ENCODE measurements at regions not wholly inside any gene's neighbourhood (a gene's known extent, or its start where the extent isn't known, plus 50 kb on each side); places are given as distances from the start of the nearest gene placed in this dataset.

DNA sequence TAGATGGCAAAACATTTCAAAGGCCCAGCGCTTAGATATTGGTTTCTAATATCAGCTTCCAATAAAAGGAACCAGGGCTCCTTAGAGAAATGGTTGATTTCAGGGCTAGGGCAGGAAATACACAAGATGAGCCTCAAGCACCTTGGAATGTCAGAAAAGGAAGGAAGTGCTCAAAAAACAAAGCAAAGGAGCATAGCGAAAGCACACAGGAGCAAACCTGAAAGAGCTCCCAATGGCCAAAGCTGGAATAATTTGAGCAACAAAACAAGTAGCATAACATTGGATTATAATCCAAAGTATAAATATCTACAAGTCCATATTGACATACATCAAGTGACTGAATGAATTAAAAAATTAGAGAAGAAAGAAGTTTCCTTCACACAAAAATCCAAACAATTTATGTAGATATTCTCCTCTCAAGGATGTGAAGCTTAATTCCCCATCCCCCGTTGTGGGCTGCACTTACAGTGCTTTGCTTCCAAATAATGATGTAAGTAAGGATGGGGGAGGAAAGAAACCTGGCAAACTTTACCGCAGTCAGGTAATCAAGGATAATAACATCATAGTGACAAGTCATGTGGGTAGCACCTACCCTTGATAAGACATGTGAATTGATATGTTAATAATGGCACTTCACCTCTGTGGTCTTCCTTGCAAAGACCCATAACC lies 132.9 kb upstream of the DST start:
- TF ChIP-seq, protein P1, sequence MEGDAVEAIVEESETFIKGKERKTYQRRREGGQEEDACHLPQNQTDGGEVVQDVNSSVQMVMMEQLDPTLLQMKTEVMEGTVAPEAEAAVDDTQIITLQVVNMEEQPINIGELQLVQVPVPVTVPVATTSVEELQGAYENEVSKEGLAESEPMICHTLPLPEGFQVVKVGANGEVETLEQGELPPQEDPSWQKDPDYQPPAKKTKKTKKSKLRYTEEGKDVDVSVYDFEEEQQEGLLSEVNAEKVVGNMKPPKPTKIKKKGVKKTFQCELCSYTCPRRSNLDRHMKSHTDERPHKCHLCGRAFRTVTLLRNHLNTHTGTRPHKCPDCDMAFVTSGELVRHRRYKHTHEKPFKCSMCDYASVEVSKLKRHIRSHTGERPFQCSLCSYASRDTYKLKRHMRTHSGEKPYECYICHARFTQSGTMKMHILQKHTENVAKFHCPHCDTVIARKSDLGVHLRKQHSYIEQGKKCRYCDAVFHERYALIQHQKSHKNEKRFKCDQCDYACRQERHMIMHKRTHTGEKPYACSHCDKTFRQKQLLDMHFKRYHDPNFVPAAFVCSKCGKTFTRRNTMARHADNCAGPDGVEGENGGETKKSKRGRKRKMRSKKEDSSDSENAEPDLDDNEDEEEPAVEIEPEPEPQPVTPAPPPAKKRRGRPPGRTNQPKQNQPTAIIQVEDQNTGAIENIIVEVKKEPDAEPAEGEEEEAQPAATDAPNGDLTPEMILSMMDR (IDR thresholded peaks at IDR 0.05; ENCODE audit: low read depth, low read length): no peak
- no peak overlapping the region for H3K4me3 ChIP-seq (ENCODE audit: low read depth, low read length)

DNA sequence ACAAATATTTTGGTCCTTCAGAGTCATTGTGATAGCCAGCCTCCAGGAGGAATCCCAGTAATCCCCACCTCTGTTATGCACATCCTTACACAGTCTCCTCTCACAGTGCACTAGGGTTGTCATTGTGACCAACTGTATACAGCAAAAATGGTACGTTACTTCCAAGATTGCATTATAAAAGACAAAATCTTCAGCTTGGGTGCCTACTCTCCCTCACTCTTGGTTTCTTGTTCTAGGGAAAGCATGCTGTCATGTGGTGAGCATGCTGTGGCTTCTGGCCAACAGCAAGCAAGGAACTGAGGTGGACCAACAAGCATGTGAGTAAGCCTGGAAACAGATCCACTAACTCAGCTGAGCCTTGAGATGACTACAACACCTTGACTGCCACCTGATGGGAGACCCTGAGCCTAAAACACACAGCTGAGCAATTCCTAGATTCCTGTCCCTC lies 130.1 kb upstream of the DST start:
- TF ChIP-seq, protein P1 (IDR thresholded peaks at IDR 0.05; ENCODE audit: low read depth, low read length): no peak
- no peak overlapping the region for H3K4me3 ChIP-seq (ENCODE audit: low read depth, low read length)

DNA sequence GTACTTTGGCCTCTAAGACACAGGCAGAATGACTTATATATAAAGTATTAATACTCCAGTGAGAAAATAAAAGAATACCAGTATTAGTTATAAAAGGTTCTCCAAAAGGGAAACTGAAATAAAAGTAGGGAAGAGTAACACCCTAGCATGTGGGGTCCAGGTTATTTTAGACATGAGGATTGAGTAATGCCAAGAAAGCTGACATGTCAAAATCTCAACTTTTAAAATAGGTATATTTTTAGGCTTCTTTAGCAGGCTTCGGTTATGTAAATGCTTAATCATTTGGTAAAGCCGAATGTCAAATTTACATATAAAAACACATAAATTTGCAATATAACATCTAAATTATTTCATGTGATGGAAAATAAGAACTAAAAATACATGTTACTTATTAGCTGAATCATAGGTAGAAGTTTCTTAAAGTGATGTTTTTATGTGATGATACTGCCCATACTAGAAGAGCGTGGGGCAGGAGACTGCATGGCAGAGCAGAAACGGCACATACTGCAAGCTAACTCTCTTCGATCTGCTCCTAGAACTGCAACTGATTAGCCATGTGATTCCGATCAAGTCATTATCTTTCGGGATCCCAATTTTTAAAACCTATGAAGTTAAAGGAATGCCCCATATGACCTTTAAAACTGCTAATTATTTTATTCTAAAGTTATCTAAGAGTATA lies 129.4 kb upstream of the DST start:
- TF ChIP-seq, protein P1 (IDR thresholded peaks at IDR 0.05; ENCODE audit: low read depth, low read length): no peak
- H3K4me3 ChIP-seq (ENCODE audit: low read depth, low read length): no peak overlapping the region

DNA sequence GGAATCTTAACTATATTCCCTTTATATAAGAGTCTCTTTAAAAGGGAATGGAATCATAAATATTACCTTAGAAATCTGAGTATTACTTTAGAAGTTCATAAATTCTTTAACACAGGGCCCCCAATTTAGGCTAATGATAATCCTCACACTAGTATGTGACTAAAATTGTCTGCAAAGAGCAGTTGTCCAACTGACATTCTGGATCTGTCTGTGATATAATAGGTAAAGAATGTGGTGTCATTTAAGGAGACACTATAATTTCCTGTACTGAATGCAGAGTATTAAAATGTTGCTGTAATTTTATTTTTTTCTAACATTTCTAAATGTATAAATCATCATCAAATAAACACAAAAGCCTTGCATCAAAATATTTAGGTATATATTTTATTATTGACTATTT lies 128.5 kb upstream of the DST start:
- no peak overlapping the region for H3K4me3 ChIP-seq (ENCODE audit: low read depth, low read length)

DNA sequence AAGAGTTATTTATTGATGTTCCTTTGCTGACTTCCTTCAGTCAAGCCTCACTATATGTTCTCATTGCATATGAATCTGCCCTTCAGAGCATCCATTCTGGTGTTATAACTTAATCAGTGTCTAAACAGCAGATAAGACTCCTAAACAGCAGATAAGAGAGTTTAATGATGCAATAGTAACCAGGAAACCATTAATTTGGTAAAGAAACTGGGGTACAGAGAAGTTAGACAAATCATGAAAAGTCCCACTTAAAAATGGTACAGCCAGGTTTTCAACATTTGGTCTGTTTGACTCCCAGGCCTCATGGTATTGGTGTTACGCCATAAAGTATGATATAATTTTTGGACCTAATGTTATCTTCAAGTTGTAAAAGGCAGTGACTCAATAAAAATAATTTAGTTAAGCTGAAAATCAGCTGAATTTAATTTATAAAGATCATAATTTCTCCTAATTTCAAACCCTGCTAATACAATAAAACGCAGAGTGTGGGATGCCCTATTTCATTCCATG lies 127.4 kb upstream of the DST start:
- TF ChIP-seq, protein P1 (IDR thresholded peaks at IDR 0.05; ENCODE audit: low read depth, low read length): no peak
- no peak overlapping the region for H3K4me3 ChIP-seq (ENCODE audit: low read depth, low read length)

More for the DNA sequence above, 128.5 kb upstream of the DST start:
- TF ChIP-seq, protein P1 (IDR thresholded peaks at IDR 0.05; ENCODE audit: low read depth, low read length): no peak

DNA sequence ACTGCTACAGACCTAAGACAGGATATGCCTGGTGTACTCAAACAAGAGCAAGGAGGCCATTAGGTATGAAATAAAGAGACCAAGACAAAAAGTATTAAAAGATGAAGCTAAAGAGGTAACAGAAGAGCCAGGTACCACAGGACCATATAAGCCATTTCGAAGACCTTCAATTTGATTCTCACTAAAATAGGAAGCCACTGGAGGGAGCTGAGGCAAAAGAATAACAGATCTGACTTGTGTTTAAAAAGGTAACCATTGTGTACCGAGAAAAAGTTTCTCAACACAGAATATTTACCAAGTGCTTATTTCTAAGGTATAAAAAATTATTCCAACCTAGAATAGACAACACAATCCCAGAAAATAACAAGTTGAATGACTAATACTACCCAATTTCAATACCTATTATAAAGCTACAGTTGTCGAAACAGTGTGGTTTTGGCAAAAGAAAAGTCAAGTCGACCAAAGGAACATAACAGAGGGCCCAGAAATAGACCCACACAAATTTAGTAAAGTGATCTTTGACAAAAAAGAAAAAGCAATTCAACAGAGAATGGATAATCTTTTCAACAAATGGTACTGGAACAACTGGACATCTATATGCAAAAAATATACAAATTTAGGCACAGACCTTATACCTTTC lies 125.3 kb upstream of the DST start:
- no peak overlapping the region for H3K4me3 ChIP-seq (ENCODE audit: low read depth, low read length)
- TF ChIP-seq, protein P1 (IDR thresholded peaks at IDR 0.05; ENCODE audit: low read depth, low read length): no peak

DNA sequence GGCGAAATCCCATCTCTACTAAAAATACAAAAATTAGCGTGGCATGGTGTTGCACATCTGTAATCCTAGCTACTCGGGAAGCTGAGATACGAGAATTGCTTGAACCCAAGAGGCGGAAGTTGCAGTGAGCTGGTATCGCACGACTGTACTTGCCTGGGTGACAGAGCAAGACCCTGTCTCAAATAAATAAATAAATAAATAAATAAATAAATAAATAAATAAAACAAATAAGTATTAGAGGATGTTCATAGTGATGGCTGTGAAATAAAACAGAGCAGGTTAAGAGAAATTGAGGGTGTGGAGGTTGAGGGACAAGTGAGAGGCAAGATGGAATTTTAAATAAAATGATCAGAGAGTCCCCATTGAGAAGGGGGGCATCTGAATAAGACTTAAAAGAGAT lies 124.7 kb upstream of the DST start:
- TF ChIP-seq, protein P1 (IDR thresholded peaks at IDR 0.05; ENCODE audit: low read depth, low read length): no peak
- H3K4me3 ChIP-seq (ENCODE audit: low read depth, low read length): no peak overlapping the region

All from WI38 (cell line).